Progenitor cell of endocrine pancreas (in vitro differentiated cells): ENCODE measurements at regions not wholly inside any gene's neighbourhood (a gene's known extent, or its start where the extent isn't known, plus 50 kb on each side); places are given as distances from the start of the nearest gene placed in this dataset.
"Not testable (repeated sequence)": the region's sequence is repeated elsewhere in the genome, so short reads cannot be mapped to it uniquely, and the experiment has no call there.

Experiments
- DNase-seq: peaks from one replicate; pipeline ENCODE4 v3.0.0; 2021; ENCODE audit warnings: low spot score; ENCODE audit not compliant: unreplicated experiment
- H3K27ac Mint-ChIP-seq: 2 replicates; pipeline ENCODE4 v1.8.0; 2021; ENCODE audit warnings: mild to moderate bottlenecking, moderate library complexity, mixed read lengths
- H3K27me3 Mint-ChIP-seq: 2 replicates; pipeline ENCODE4 v1.8.0; 2021; ENCODE audit warnings: mixed read lengths
- H3K36me3 Mint-ChIP-seq: 2 replicates; pipeline ENCODE4 v1.8.0; 2022; ENCODE audit warnings: mixed read lengths; ENCODE audit not compliant: insufficient read depth
- H3K4me1 Mint-ChIP-seq: 2 replicates; pipeline ENCODE4 v1.8.0; 2021; ENCODE audit warnings: low read depth, mixed read lengths
- H3K4me3 Mint-ChIP-seq: 2 replicates; pipeline ENCODE4 v1.8.0; 2021; ENCODE audit warnings: low read depth, mild to moderate bottlenecking, moderate library complexity, mixed read lengths
- H3K9me3 Mint-ChIP-seq: 2 replicates; pipeline ENCODE4 v1.8.0; 2021; ENCODE audit warnings: low read depth, mixed read lengths
- TF ChIP-seq, protein P1 (sequence below): fragments of 200-600 bp; sonication (generic); IDR thresholded peaks from one replicate; pipeline ENCODE4 v1.5.0; 2021; ENCODE audit warnings: antibody characterized with exemption, mild to moderate bottlenecking; ENCODE audit not compliant: unreplicated experiment

- DNase-seq = no peak
- Mint-ChIP-seq H3K4me3 (no peak overlapping the region), H3K9me3 (no peaks in the 10 kb centered on the region), H3K27ac (no peak overlapping the region), H3K4me1 (no peaks in the 10 kb centered on the region), H3K36me3 (no peaks in the 10 kb centered on the region), H3K27me3 (no peaks in the 10 kb centered on the region)
- TF ChIP-seq, protein P1, sequence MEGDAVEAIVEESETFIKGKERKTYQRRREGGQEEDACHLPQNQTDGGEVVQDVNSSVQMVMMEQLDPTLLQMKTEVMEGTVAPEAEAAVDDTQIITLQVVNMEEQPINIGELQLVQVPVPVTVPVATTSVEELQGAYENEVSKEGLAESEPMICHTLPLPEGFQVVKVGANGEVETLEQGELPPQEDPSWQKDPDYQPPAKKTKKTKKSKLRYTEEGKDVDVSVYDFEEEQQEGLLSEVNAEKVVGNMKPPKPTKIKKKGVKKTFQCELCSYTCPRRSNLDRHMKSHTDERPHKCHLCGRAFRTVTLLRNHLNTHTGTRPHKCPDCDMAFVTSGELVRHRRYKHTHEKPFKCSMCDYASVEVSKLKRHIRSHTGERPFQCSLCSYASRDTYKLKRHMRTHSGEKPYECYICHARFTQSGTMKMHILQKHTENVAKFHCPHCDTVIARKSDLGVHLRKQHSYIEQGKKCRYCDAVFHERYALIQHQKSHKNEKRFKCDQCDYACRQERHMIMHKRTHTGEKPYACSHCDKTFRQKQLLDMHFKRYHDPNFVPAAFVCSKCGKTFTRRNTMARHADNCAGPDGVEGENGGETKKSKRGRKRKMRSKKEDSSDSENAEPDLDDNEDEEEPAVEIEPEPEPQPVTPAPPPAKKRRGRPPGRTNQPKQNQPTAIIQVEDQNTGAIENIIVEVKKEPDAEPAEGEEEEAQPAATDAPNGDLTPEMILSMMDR = no peak
Observed at GRCh38 chr1:60697204-60697994, 385.0 kb upstream of the NFIA start.

GRCh38 chr1:60696512-60696911 is 385.8 kb upstream of the NFIA start:
- TF ChIP-seq, protein P1 = no peak
- H3K4me1 Mint-ChIP-seq = no peaks in the 10 kb centered on the region
- H3K27me3 Mint-ChIP-seq = no peaks in the 10 kb centered on the region
- no peak overlapping the region for H3K27ac Mint-ChIP-seq
- DNase-seq = no peak
- H3K4me3 Mint-ChIP-seq = no peak overlapping the region
- H3K9me3 Mint-ChIP-seq = no peaks in the 10 kb centered on the region
- H3K36me3 Mint-ChIP-seq = no peaks in the 10 kb centered on the region

- Mint-ChIP-seq H3K9me3 (no peaks in the 10 kb centered on the region), H3K4me1 (no peaks in the 10 kb centered on the region), H3K4me3 (no peak overlapping the region), H3K27ac (no peak overlapping the region), H3K36me3 (no peaks in the 10 kb centered on the region), H3K27me3 (no peaks in the 10 kb centered on the region)
- no peak for DNase-seq
- TF ChIP-seq, protein P1 = no peak
Observed at GRCh38 chr1:60695716-60696171, 386.6 kb upstream of the NFIA start.

DNA sequence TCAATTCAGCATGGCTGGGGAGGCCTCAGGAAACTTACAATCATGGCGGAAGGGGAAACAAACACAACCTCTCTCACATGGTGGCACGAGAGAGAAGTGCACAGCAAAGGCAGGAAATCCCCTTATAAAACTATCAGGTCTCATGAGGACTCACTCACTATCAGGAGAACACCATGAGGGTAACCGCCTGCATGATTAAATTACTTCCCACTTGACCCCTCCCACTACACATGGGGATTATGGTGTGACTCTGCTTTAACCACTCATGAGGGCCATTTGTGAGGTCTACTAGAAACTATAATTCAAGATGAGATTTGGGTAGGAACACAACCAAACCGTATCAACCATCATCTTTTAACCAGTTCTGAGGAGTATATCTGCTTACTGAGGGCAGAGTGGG is 387.4 kb upstream of the NFIA start:
- H3K9me3 Mint-ChIP-seq = no peaks in the 10 kb centered on the region
- no peaks in the 10 kb centered on the region for H3K4me1 Mint-ChIP-seq
- DNase-seq = no peak
- no peak overlapping the region for H3K27ac Mint-ChIP-seq
- H3K27me3 Mint-ChIP-seq = no peaks in the 10 kb centered on the region
- no peaks in the 10 kb centered on the region for H3K36me3 Mint-ChIP-seq
- no peak overlapping the region for H3K4me3 Mint-ChIP-seq
- TF ChIP-seq, protein P1 = no peak

GRCh38 chr1:60692031-60692430 is 390.3 kb upstream of the NFIA start:
- Mint-ChIP-seq H3K9me3 (peaks cover 11% of the 10 kb centered on the region), H3K36me3 (no peaks in the 10 kb centered on the region), H3K4me1 (no peaks in the 10 kb centered on the region), H3K27ac (no peak overlapping the region), H3K4me3 (no peak overlapping the region), H3K27me3 (no peaks in the 10 kb centered on the region)
- no peak for DNase-seq
- TF ChIP-seq, protein P1 = no peak

- not testable (repeated sequence) for H3K4me3 Mint-ChIP-seq, DNase-seq, H3K27ac Mint-ChIP-seq, H3K27me3 Mint-ChIP-seq, H3K4me1 Mint-ChIP-seq, H3K36me3 Mint-ChIP-seq
- H3K9me3 Mint-ChIP-seq = peaks cover 14% of the 10 kb centered on the region
Observed at GRCh38 chr1:60688221-60688620, 394.1 kb upstream of the NFIA start.
